LoVo (cell line): ENCODE measurements at regions not wholly inside any gene's neighbourhood (a gene's known extent, or its start where the extent isn't known, plus 50 kb on each side); places are given as distances from the start of the nearest gene placed in this dataset.
"Not testable (repeated sequence)": the region's sequence is repeated elsewhere in the genome, so short reads cannot be mapped to it uniquely, and the experiment has no call there.

Experiments
- DNase-seq: peaks from one replicate; pipeline ENCODE4 v3.0.0-alpha.2; 2016; ENCODE audit warnings: low spot score

GRCh38 chr5:121105921-121106320, 641.8 kb downstream of the PRR16 start:
- no peak for DNase-seq

DNA sequence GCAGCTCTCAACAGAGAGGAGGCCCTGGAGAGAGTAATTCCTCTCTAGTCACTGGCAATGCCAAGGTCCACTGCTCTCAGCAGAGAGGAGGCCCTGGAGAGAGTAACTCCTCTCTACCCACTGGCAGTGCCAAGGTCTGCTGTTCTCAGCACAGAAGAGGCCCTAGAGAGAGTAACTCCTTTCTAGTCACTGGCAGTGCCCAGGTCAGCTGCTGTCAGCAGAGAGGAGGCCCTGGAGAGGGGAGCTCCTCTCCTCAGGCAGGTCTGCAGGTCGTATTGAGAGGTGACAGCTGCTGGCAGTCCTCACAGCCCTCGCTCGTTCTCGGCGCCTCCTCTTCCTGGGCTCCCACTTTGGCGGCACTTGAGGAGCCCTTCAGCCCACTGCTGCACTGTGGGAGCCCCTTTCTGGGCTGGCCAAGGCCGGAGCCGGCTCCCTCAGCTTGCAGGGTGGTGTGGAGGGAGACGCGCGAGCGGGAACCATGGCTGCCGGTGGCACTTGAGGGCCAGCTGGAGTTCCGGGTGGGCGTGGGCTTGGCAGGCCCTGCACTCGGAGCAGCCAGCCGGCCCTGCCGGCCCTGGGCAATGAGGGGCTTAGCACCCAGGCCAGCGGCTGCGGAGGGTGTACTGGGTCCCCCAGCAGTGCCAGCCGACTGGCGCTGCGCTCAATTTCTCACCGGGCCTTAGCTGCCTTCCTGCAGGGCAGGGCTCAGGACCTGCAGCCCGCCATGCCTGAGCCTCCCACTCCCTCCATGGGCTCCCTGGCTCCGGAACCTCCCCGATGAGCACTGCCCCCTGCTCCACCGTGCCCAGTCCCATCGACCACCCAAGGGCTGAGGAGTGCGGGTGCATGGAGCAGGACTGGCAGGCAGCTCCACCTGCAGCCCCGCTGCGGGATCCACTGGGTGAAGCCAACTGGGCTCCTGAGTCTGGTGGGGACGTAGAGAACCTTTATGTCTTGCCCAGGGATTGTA, 642.9 kb downstream of the PRR16 start:
- DNase-seq, result not testable (repeated sequence)

DNA sequence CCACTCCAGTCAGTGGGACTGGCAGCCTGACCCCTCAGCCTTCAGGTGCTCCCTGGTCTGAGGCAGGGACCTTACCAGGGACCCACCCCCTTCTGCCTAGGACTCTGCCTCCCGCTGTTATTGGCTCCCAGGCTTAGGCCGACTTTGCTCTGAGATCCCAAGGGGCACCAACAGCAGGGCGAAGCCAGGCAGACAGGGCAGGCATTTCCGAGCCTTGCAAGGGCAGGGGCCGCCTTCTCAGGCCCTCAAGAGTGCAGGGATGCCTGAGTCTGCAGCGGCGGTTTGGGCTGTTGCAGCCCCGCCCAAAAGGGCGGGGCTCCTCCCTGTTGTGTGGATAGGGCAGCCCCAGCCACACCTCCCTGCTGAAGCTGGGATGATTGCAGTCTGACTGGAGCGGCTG, 644.6 kb downstream of the PRR16 start:
- no peak for DNase-seq

- DNase-seq, result no peak
Observed at GRCh38 chr5:121109817-121110216, 645.7 kb downstream of the PRR16 start.

DNA sequence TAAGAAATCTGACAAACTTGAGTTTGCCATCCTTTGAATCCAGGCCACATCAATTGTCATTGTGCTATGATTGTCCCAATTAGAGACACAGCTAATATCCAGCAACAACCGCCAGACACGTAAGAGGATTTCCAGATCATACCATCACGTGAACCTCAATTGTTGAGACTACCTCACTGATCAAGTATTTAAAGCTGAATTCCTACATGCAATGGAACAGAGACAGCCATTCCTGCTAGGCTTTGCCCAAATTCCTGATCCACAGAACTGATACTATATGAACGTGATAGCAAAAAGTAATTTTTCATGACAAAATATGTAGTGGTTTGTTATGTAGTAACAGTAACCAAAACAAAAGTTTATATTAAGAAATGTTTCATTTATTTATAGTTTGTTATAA, 657.7 kb downstream of the PRR16 start:
- no peak for DNase-seq

DNA sequence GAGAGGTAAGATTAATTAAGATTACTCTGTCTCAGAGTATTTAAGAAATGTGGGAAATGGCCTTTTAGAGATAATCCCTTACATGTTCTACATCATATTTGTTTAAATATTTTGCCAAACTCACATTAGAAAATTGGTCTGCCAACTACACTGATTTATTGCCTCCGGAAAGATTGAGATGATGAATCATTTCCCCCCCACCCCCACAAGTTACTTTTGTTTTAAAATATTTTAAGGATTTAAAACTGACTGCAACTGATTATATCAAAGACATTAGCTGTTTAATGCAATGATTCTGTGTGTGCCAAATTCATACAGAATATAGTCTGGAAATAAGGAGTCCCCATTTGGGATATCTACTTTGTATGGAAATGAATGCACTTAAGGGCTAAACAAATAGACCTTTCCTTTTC, 674.4 kb downstream of the PRR16 start:
- DNase-seq, result no peak

DNA sequence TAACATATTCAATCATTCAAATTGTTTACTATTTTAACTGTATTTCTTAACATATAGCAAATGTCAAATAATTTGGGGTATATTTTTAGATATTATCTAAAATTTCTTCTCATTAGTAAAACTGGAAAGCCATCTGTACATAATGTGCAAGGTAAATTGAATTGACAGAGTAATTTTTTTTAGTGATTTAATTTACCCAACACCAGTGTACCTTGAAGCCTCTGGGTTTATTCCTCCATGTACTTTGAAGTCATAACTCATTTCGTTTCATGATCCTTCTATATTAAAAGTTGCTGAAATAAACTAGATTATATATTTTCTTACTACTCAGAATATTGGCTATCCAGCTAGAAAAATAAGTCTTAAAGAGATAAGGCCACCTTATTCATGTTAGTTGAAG, 674.9 kb downstream of the PRR16 start:
- DNase-seq, result no peak

- DNase-seq, result no peak
Observed at GRCh38 chr5:121144764-121145163, 680.7 kb downstream of the PRR16 start.

DNA sequence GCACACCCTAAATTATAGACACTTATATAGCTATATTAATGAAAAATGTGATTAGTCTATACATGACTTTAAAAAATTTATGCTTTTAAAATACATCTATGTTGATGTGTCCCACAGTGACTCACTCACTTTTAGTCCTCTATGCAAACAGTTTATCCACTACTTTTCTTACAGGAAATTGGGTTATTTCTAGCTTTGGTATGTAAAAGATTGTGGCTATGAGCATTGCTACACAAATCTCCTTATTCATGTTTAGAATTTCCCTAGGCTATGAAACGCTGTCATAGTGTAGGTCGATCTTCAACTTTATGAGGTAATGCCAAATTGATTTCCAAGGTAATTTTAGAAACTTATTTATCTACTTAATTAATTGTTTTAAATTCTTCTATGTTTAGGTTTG, 687.4 kb downstream of the PRR16 start:
- DNase-seq, result no peak

- DNase-seq, result no peak
Observed at GRCh38 chr5:121152411-121152810, 688.3 kb downstream of the PRR16 start.

DNA sequence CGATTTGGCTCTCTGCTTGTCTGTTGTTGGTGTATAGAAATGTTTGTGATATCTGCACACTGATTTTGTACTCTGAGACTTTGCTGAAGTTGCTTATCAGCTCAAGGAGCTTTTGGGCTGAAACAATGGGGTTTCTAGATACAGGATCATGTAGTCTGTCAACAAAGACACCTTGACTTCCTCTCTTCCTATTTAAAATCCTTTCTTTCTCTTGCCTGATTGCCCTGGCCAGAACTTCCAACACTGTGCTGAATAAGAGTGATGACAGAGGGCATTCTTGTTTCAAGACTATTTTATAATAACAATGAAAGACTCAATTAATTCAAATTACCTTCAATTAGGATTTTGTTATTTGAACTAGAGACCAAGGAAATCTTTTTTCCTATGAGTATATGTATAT, 692.5 kb downstream of the PRR16 start:
- DNase-seq, result no peak

DNA sequence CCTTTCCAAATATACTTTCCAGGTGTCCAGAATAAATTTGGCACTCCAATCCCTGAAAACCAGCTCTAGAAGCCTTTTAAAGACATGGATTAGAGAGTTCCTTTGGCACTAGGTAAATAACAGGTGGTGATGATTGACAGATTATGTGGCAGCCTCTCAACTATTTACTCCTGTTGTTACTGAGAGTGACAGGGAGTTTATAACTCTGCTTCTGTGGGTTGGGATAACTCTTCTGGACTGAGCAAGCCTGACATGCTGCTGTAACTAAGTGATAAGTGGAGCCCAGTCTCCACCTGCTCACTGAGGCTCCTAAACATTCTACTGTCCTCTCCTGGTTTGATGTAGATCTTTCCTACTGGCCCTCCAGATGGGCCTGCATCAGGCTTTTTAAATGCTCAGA, 693.2 kb upstream of the FTMT start:
- no peak for DNase-seq

GRCh38 chr5:121160591-121160990, 691.1 kb upstream of the FTMT start:
- no peak for DNase-seq

- no peak for DNase-seq
Observed at GRCh38 chr5:121164632-121165031, 687.0 kb upstream of the FTMT start.

- no peak for DNase-seq
Observed at GRCh38 chr5:121171361-121171760, 680.3 kb upstream of the FTMT start.

DNA sequence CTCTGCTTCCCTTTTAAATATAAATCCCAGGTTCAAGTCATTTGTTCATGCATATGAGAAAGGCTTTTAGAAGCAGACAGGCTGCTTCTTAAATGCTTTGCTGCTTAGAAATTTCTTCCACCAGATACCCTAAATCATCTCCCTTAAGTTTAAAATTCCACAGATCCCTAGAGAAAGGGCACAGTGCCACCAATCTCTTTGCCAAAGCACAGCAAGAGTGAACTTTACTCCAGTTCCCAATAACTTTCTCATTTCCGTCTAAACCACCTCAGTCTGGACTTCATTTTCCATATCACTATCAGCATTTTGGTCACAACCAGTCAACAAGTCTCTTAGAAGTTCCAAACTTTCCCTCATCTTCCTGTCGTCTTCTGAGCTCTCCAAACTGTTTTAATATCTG, 679.8 kb upstream of the FTMT start:
- no peak for DNase-seq

DNA sequence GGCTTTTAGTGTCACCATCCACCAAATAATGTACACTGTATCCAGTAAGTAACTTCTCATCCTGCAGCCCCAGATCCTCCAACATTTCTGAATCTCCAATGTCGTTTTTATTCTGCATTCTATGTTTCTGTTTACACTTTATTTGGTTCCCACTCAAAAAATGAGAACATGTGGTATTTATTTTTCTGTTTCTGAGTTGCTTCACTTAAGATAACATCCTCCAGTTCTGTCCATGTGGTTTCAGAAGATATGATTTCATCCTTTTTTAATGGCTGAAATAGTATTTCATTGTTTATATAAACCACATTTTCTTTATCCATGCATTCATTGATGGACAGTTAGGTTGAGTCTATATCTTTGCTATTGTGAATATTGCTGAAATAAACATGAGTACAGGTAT, 677.3 kb upstream of the FTMT start:
- DNase-seq, result no peak

- no peak for DNase-seq
Observed at GRCh38 chr5:121175986-121176385, 675.7 kb upstream of the FTMT start.

DNA sequence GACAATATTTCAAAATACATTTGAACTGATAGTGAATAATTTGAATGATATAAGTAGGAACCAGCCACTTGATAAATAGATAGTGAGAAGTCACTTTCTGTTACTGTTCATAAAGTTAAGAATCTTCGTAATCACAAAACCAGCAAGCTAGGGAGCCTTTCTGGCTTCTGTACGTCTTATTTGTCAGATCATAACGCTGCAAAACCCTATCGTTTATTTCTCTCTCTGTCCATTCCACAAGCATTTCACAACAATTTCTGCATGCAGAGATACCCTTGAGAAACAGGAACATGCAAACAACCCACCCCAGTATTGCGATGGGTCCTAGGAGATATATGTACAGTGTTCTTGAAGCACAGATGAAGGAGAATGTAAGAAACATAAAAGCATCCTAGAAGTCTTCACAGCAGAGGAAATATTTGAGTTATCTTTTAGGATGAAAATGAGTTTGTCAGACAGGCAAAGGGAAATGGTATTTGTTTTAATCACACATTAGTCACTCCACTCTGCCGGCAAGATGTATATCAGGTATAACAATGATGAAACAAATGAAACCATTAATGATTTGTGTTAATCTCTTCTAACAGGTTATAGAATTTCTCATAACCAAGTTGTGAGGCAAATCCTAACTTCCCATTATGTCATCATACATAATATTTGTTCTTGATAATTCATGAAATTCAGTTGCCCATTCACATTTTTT, 668.7 kb upstream of the FTMT start:
- no peak for DNase-seq

GRCh38 chr5:121188849-121189248, 662.8 kb upstream of the FTMT start:
- DNase-seq, result no peak

- peak; percentile 16 for DNase-seq
Observed at GRCh38 chr5:121189342-121190305, 662.1 kb upstream of the FTMT start.
